GM18498 (cell line): ENCODE measurements at regions not wholly inside any gene's neighbourhood (a gene's known extent, or its start where the extent isn't known, plus 50 kb on each side); places are given as distances from the start of the nearest gene placed in this dataset.

ENCODE experiments used
- ATAC-seq: cut with Tn5 transposase; IDR thresholded peaks from one replicate; pipeline ENCODE4 v1.9.1; 2021; ENCODE audit warnings: mild to moderate bottlenecking, moderate library complexity; ENCODE audit not compliant: unreplicated experiment

DNA sequence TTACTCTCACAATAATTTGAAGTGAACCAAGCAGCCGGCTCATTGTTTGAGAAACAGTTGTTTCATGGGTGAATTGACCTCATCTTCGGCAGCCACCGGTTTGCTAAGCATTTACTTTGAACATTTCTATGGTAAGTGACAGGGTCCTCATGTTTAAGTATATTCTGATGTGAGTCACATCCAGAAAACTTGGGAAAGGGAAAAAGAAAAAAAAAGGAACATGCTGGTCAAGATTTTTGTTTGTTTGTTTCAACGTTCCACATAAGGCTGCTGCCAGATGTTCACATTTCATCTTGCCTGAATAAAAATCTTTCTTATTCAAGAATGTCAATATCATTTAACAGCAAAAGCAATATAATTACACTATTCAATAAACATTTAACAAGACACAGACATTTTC is 55.0 kb upstream of the EXOC2 start:
- ATAC-seq, result no peak

DNA sequence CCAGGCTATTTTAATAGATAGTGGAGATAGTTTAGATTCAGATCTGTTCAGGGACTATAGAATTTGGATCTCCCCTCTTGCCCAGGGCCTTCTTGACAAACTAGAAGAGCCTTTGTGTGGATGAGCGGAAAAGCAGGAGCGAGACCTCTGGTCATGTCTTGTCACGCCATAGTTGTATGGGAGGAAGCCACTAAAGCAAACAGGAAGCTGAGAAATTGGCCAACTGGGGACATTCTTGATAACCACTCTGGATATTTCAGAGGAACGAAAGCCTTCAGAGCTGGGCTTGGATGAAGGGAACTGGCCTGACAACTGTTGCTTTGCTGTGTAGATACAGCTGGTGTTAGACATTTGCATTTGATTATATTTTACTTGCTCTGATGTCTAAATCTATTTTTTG is 54.1 kb upstream of the EXOC2 start:
- ATAC-seq, result no peak

DNA sequence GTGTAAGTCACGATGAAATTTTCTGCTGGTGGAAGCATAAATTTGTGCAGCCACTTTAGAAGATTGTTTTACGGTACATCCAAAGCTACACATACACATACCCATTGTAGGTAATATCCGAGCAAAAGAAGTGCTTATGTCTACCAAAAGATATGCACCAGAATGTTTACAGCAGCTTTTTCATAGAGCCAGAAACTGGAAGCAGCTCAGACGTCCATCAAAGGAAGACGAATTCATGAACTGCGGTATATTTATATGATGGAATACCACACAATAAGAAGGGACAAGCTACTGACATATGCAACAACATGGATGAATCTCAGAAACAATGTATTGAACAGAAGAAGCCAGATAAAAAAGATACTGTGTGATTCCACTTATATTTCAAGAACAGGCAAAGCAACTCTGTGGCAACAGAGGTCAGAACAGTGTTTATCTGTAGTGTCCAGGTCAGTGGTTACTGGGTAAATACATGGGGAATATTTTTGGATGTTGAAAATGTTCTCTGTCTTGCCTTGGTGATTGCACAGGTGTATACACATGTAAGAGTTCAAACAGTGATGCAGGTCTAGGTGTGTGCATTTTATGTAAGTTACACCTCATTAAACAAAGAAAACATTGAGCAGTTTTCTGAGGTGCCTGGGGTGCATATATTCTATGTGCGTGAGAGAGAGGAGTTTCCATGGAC is 51.9 kb upstream of the EXOC2 start:
- ATAC-seq, result no peak

DNA sequence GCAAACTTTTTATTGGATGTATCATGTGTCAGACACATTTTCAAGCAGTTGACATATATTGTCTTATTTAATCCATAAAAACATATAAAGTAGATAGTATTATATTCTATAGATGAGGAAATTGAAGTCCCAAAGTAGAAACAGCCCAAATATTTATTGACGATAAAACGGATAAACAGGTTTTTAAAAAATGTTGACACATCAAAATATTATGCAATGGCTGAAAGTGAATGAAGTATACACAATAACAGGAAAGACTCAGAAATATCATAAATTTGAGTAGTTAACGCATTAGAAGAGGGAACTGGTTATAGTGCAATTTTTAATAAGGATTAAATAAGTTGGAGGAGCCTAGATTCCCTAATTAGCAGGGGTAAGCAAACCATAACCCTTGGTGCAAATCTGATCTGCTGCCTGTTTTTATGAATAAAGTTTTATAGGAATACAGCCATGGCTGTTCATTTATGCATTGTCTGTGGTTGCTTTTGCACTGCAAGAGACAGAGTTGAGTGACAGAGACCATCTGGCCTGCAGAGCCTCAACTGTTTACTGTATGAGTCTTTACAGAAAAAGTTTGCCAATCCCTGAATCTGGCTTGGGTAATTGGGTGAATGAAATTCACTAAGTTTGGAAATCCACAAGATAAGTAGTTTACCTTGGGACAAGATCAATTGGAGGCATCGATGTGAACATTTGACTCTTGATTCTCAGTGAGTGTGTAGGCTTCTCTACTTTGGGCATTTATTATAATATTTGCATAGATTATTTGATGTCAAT is 50.6 kb upstream of the EXOC2 start:
- no peak for ATAC-seq
